Astrocyte of the spinal cord (primary cell): ENCODE measurements at regions not wholly inside any gene's neighbourhood (a gene's known extent, or its start where the extent isn't known, plus 50 kb on each side); places are given as distances from the start of the nearest gene placed in this dataset.

Experiments
- DNase-seq: peaks from one replicate; pipeline ENCODE4 v3.0.0; 2011; ENCODE audit warnings: low read depth, low spot score
- H3K4me3 ChIP-seq: 2 replicates; pipeline ENCODE4 v1.5.1; 2011; ENCODE audit warnings: low read depth, mild to moderate bottlenecking, low read length, moderate library complexity
- in situ Hi-C: cut with HindIII; loops from 2 replicates; pipeline ENCODE4 v1.10.0; 2017; ENCODE audit warnings: low sequenced_read_pairs
- TF ChIP-seq, protein P1 (sequence below): IDR thresholded peaks from 2 replicates; pipeline ENCODE4 v1.5.1; 2012; ENCODE audit warnings: low read depth, mild to moderate bottlenecking, low read length, inconsistent platforms

DNA sequence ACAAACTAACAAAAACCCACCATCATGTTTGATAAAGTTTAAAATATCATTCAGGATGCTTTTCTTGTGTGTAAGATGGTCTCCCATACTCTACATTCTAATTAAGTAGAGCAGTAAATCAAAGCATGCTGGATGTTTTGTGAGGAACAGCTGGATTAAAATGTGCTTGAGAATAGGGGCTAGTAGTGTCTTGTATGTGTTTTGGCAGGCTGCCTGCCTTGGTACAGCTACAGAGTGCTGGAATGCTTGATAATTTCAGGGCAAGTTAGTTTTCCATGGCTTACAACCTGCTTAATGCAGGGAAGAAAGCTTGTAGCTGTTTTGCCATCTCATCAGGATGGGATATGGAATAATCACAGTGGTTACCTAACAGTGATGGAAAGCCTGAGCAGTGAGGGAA, 636.6 kb upstream of the MMS22L start:
- TF ChIP-seq, protein P1, sequence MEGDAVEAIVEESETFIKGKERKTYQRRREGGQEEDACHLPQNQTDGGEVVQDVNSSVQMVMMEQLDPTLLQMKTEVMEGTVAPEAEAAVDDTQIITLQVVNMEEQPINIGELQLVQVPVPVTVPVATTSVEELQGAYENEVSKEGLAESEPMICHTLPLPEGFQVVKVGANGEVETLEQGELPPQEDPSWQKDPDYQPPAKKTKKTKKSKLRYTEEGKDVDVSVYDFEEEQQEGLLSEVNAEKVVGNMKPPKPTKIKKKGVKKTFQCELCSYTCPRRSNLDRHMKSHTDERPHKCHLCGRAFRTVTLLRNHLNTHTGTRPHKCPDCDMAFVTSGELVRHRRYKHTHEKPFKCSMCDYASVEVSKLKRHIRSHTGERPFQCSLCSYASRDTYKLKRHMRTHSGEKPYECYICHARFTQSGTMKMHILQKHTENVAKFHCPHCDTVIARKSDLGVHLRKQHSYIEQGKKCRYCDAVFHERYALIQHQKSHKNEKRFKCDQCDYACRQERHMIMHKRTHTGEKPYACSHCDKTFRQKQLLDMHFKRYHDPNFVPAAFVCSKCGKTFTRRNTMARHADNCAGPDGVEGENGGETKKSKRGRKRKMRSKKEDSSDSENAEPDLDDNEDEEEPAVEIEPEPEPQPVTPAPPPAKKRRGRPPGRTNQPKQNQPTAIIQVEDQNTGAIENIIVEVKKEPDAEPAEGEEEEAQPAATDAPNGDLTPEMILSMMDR, result no peak
- DNase-seq, result peak; percentile 3
- in situ Hi-C loops, result no loop called here
- no peak overlapping the region for H3K4me3 ChIP-seq

DNA sequence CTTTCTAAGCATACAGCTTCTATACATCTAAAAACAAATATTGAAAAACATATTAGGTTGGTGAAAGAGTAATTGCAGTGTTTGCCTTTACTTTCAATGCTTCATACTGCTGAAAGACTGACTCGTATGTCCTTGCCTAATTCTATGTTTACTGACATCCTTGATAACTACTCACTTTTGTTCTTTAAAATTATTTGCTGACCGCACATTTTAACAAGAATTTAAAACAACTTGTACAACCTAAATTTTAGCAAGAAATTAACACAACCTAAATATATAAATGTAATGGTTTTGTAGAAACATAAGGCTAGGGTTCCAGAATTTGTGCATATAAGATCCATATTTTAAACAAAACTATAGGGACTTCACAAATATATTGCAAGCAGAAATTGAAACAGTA, 640.2 kb upstream of the MMS22L start:
- TF ChIP-seq, protein P1, result no peak
- no peak overlapping the region for H3K4me3 ChIP-seq
- in situ Hi-C loops, result no loop called here
- no peak for DNase-seq

DNA sequence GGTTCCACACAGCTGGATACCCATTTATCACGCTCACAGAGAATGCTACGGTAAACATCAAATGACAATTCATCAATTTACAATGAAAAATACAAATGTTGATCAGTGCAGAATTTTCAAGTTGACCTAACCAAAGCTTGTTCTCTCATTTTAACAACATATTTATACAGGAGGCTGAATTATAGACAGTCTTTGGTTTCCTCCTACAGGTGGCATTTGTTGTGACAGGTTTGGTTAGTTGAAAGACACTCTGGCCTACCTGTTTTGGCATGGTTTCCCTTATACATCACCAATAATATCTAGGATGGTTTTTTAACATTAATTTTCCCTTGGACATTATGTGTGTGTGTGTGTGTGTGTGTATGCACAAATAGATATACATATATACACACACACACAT, 642.5 kb upstream of the MMS22L start:
- in situ Hi-C loops, result no loop called here
- TF ChIP-seq, protein P1, result no peak
- DNase-seq, result no peak
- H3K4me3 ChIP-seq, result no peak overlapping the region

DNA sequence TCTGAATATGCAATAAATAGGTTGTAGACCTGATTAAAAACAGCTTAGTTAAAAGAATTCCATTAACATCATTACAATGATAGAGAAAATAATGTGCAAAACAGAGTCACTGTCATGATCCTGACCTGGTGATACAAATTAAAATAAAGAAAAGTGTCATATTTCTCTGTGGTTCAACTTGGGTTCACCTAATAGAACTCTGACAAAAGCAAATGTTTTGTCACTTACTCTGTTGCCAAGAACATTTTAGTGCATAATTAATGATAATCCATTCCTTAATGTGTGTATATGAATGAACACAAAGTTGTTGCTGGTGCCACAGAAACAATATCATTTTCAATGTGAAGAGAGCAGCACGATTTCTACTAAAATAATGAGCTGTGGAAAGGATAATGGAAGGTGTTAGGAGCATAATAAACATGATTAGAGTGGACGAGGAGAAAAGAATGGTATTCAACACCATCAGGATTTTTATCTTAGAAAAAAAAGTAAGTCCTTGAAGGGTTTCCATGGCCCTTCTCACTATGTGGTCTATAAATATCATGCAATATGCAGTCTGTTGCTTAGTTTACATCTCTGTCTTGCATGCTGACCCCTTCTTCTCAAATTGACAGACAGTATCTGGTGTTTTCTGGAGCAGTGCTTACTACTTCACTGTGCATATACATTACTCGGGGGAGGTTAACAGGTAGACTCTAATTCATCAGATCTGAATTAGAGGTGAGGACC, 656.6 kb upstream of the MMS22L start:
- TF ChIP-seq, protein P1, result no peak
- H3K4me3 ChIP-seq, result no peak overlapping the region
- in situ Hi-C loops, result no loop called here
- DNase-seq, result no peak

DNA sequence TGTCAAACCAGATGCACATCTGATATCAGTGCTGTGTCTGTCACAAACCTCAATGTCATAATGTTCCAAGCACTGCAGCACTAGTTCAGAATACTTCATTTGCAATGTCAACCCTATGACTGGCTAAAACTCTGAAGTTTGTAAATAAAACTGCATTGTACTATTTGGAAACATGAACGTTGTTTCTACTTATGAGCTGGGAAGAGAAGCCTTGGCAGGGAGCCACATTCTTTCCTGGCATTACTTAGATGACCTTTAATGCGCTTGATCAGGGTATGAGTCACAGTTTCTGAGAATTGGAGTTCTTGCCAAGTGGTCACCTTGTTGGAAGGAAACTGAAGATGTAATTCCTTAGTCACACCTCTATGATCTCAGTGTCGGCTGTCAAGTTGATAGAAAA, 664.8 kb upstream of the MMS22L start:
- H3K4me3 ChIP-seq, result no peak overlapping the region
- TF ChIP-seq, protein P1, result no peak
- in situ Hi-C loops, result no loop called here
- peak; percentile 87 for DNase-seq

DNA sequence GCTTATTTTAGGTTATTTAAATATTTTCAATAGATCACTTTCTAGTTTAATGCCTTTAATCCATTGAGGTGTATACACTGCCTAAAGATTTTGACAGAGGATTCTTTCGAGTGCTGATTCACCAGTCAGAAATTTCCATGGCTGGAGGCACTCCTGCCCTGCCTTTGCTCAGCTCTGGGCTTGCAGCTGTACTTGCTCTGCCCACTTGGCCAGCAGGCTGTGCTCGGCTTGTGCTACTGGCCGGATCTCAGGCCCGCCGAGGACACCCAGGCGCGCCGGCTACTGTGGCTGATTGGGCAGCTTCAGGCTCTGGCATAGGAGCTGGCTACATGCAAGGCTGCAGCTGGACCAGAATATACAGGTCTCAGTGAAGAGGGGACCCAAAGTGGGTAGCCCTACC, 675.1 kb upstream of the MMS22L start:
- peak; percentile 7 for DNase-seq
- TF ChIP-seq, protein P1, result no peak
- in situ Hi-C loops, result no loop called here
- no peak overlapping the region for H3K4me3 ChIP-seq
